ENCODE measurements at regions not wholly inside any gene's neighbourhood (a gene's known extent, or its start where the extent isn't known, plus 50 kb on each side); places are given as distances from the start of the nearest gene placed in this dataset.

DNA sequence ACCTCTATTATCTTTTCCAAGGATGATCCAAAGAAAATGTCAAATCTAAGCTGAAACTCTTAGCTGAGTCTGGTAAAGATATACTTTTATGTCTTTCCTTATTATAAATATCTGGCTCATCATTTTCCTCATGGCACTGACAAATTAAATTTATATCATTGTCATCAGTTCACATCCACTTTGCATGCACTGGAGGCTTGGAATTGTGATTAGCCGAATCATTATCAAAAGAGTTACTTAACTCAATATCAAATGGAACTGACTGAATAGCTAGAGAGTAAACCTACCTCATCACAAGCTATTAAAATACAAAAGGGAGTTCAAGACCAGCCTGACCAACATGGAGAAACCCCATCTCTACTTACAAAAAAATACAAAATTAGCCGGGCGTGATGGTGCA is 713.9 kb upstream of the MARCKS start:
- DNase-seq (ENCODE audit: low read depth), result no peak
- TF ChIP-seq, protein P1, sequence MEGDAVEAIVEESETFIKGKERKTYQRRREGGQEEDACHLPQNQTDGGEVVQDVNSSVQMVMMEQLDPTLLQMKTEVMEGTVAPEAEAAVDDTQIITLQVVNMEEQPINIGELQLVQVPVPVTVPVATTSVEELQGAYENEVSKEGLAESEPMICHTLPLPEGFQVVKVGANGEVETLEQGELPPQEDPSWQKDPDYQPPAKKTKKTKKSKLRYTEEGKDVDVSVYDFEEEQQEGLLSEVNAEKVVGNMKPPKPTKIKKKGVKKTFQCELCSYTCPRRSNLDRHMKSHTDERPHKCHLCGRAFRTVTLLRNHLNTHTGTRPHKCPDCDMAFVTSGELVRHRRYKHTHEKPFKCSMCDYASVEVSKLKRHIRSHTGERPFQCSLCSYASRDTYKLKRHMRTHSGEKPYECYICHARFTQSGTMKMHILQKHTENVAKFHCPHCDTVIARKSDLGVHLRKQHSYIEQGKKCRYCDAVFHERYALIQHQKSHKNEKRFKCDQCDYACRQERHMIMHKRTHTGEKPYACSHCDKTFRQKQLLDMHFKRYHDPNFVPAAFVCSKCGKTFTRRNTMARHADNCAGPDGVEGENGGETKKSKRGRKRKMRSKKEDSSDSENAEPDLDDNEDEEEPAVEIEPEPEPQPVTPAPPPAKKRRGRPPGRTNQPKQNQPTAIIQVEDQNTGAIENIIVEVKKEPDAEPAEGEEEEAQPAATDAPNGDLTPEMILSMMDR (conservative IDR thresholded peaks at IDR 0.05; ENCODE audit: low read depth, low read length), result no peak
- no peak overlapping the region for H3K4me3 ChIP-seq (ENCODE audit: low read length)

- TF ChIP-seq, protein P1 (conservative IDR thresholded peaks at IDR 0.05; ENCODE audit: low read depth, low read length), result no peak
- DNase-seq (ENCODE audit: low read depth), result no peak
- no peak overlapping the region for H3K4me3 ChIP-seq (ENCODE audit: low read length)
Measured at GRCh38 chr6:113144117-113144516, 713.0 kb upstream of the MARCKS start.

GRCh38 chr6:113146878-113147277 is 710.3 kb upstream of the MARCKS start:
- DNase-seq (ENCODE audit: low read depth), result no peak
- no peak overlapping the region for H3K4me3 ChIP-seq (ENCODE audit: low read length)

GRCh38 chr6:113147544-113147943 is 709.6 kb upstream of the MARCKS start:
- no peak for DNase-seq (ENCODE audit: low read depth)
- TF ChIP-seq, protein P1 (conservative IDR thresholded peaks at IDR 0.05; ENCODE audit: low read depth, low read length), result no peak

More at GRCh38 chr6:113146878-113147277, 710.3 kb upstream of the MARCKS start:
- TF ChIP-seq, protein P1 (conservative IDR thresholded peaks at IDR 0.05; ENCODE audit: low read depth, low read length), result no peak

GRCh38 chr6:113148566-113148965 is 708.6 kb upstream of the MARCKS start:
- no peak overlapping the region for H3K4me3 ChIP-seq (ENCODE audit: low read length)
- TF ChIP-seq, protein P1 (conservative IDR thresholded peaks at IDR 0.05; ENCODE audit: low read depth, low read length), result no peak
- DNase-seq (ENCODE audit: low read depth), result no peak

More at GRCh38 chr6:113147544-113147943, 709.6 kb upstream of the MARCKS start:
- no peak overlapping the region for H3K4me3 ChIP-seq (ENCODE audit: low read length)

DNA sequence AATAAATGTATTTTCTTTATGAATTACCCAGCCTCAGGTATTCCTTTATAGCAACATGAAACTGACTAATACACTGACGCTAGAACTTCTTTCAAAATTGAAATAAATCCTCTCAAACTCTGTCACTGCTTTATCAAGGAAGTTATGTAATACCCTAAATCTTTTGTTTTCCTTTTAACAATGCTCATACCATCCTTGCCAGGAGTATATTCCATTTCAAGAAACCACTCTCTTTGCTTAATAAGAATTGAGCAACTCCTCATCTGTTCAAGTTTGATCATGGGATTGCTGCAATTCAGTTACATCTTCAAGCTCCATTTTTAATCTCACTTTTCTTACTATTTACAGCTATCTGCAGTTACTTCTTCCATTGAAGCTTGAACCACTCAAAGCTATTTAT is 707.6 kb upstream of the MARCKS start:
- TF ChIP-seq, protein P1 (conservative IDR thresholded peaks at IDR 0.05; ENCODE audit: low read depth, low read length), result no peak
- no peak for DNase-seq (ENCODE audit: low read depth)
- no peak overlapping the region for H3K4me3 ChIP-seq (ENCODE audit: low read length)

DNA sequence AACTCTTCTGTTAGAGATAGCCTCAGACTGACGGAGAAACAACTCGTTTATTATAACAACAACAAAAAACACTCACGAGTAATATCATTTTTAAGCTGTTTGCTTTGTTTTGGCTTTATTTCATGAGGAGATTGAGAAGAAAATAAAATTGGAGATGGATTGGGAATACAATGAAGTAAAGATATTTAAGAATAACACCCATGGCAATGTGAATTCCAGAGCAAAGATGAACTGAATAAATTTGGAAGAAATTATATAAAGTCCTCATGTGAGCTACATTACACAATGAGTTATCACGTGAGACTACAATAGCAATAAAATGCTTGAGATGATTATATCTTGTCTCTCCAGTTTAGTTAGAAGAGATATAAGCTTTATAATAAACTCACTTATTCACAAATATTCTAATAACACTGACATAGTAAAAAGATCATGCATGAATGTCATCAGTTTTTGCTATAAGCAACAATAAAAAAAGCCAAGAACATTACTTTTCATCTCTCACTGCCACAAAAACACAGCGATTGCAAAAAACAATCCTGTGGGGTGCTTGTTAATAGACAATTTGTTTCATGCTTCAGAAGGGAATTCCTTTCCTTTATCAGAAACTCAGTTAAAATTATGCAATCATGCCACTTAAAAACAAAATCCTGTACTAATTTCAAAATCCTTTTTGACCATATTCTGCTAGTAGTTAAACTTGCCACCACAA is 696.7 kb upstream of the MARCKS start:
- TF ChIP-seq, protein P1 (conservative IDR thresholded peaks at IDR 0.05; ENCODE audit: low read depth, low read length), result no peak
- DNase-seq (ENCODE audit: low read depth), result no peak
- H3K4me3 ChIP-seq (ENCODE audit: low read length), result no peak overlapping the region

All from retinal pigment epithelial cell (primary cell).